ENCODE measurements at regions not wholly inside any gene's neighbourhood (a gene's known extent, or its start where the extent isn't known, plus 50 kb on each side); places are given as distances from the start of the nearest gene placed in this dataset.

DNA sequence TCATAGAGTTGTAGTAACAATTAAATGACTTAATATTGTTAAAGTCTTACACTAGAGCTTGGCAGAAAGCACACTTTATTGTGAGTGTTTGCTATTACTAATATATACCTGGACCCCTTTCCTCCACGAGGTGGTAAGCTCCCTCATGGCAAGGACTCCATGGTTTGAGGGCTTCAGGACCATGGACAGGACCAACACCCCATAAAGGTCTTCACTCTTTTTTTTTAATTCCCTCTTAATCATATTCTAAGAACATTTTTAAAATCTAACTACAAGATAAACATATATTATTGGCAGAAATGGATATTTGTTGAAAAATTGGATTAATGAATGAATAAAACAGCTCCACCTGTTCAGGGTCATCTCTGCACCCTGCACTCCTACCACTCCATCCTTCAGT is 154.5 kb downstream of the CBLN1 start:
- no peak for DNase-seq

DNA sequence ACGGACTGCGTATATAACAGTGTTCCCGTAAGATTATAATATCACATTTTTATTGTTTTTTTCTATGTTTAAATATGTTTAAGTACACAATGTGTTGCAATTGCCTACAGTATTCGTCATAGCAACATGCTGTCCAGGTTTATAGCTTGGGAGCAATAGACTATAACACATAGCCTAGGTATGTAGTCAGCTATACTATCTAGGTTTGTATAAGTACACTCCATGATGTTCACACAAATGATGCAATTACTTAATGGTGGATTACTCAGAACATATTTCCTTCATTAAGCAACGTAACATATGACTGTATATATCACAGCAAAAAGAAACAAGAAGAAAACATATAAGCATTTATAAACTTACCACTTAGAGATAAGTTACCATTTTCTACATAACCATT is 160.0 kb downstream of the CBLN1 start:
- no peak for DNase-seq

DNA sequence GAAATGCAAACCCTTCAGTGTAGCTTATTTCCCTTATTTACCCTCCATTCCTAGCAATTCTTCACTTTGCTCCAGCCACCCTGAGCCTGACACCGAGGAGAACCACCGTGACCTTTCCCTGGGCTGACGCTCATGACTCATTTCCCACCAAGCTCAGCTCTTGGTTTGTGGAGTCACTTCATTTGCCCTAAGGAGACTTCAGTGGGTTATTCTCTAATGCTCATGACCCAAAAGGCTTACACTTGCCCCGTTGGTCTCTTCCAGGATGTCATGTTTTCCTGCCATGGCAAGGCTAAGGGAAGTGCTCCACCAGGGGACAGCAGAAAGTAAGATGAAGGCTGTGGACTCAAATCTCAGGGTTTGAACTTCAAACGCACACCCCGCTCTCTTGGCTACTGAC is 161.0 kb downstream of the CBLN1 start:
- no peak for DNase-seq

DNA sequence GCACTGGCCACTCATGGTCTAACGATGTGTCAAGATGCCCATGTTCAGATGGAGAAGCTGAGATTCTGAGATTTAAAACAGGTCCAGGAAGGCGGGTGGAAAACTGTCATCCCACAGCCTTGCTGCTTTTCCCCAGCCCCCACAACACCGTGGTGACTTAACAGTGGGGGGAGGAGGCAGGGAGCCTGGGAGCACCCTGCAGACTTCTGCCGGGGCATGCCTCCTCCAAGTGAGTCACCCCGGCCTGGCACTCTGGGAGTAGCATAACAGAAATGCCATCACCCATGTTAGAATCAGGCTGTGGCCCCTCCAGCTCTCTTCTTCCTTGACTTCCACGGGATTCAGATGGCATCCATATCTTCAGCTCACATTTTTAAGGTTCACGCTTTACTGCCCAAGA is 164.8 kb downstream of the CBLN1 start:
- no peak for DNase-seq

DNA sequence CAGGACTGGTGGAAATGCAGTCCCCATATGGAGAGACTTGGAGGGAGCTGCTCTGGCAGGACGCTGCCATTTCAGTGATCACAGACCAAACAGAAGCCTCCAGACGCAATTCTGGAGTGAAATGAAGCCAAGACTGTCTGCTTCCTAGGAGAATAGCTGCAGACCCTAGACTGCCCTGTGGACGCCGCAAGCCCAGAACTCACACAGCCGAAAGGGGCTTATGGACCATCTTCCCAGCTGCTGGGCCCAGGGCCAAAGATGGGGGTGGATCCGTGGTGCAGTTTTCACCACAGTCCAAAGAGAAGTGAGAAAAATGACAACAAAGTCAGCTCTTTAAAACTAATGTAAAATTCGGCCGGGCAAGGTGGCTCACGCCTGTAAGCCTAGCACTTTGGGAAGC is 165.7 kb downstream of the CBLN1 start:
- no peak for DNase-seq

DNA sequence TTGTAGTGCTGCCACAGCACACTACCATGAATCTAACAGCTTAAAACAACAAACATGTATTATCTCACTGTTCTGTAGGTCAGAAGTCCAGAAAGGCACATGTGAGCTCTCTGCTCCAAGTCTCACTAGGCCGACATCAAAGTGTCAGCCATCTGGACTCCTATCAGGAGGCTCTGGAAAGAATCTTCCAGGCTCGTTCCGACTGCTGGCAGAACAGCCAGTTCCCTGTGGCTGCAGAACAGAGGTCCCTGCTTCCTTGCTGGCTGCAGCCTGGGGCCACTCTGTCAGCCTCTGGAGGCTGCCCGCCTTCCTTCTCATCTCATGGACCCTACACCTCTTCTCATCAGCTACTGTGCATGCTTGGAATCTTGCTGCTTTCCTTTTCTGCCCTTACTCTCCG is 168.9 kb downstream of the CBLN1 start:
- no peak for DNase-seq

DNA sequence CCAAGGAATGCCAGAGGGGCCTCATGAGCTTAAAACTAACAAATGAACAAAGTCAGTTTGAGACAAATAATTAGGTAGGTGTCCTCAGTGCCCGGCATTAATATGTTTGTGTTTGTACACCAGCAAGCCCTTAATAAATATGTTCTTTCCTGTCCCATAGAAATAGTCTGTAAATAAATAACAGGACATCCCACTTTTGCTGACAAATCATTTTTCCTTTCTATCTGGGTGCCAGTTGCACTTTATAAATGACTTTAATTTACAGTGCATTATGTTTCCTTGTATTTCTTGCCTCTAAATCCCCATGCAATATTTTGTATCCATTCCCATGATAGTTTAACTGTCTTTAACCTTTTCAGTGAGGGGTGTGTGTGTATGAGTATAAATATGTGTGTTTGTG is 170.3 kb downstream of the CBLN1 start:
- no peak for DNase-seq

DNA sequence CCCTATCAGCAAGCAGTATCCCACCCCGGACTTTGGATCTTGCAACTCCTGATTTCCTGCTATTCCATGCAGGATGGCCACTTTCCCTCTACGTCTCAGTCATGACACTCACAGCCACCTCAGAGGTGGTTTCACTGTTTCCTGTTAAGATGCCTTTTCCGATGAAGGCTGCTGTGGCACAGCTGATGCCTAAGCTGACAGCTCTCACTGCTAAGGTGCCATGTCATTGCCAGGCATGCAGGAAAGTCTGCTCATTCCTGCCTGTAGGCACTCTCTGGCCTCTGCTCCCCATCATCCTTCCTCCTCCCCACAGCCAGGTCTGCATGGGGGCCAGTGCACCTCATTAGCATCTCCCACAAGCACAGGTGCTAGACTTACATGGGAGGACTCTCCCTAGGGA is 173.0 kb downstream of the CBLN1 start:
- no peak for DNase-seq

DNA sequence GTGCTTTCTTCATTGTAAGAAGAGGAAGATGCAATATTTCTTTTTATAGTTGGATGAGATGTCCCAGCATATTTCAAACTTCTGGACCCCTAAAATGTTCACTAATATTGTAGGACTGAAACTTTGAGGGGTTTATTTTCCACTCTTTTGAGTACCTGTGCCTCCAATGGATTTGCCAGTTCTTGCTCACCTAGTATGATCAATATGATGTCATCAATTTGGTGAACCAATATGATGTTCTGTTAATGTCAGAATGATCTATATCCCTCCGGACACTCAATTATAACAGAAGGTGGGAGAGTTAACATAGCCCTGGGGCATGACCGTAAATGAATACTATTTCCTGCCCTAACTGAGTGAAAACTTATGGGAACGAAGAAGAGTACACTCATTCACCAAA is 178.3 kb downstream of the CBLN1 start:
- no peak for DNase-seq

DNA sequence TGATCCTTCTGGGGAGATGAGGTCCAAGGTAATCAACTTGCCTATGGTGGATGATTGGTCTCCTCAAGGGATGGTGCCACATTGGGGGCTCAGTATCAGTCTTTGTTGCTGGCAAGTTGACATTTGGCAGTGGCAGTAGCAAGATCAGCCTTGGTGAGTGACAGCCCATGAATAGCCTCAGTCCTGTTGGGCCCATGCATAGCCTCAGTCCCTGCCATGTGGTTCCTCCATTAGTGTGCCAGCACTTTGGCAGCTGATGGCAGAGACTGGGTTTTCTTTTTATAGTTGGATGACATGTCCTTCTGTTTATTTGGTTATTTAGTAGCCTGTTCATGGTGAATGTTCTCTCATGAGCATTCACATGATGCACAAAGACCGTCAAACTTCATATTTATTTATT is 179.6 kb downstream of the CBLN1 start:
- no peak for DNase-seq

DNA sequence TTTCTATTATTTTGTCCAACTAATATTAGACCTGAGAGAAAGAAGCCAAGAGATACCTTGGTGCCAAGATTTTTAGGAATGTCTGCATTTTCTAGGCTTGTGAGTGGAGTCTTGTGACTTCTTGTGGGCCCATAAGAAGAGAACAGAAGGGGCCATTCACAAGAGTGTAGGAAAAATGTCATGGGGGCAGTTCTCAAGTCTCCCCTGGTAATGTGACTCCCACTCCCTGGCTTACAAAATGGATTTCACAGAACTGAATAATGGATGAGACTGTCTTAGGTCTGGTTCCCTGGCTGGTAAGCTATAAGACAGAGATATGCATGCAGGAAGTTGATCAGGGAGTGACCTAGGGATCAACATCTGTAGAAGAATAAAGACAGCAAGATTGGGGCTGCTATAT is 181.3 kb downstream of the CBLN1 start:
- no peak for DNase-seq

DNA sequence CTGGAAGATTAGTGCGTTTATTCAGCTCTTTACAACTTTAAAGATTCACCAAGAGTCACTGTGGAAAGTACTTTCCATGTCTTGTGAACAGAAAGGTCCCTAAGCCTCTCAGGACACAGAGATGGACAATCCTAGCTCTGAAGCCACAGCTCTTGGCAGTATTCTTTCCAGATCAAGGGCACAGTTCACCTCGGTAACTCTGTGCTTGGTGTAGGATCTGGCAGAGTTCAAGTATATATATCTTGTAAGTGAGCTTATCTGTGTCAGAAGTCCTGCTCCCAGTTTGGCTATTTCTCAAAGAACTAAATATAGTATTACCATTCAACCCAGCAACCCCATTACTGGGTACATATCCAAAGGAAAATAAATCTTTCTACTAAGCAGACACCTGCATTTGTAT is 183.7 kb downstream of the CBLN1 start:
- DNase-seq = no peak

DNA sequence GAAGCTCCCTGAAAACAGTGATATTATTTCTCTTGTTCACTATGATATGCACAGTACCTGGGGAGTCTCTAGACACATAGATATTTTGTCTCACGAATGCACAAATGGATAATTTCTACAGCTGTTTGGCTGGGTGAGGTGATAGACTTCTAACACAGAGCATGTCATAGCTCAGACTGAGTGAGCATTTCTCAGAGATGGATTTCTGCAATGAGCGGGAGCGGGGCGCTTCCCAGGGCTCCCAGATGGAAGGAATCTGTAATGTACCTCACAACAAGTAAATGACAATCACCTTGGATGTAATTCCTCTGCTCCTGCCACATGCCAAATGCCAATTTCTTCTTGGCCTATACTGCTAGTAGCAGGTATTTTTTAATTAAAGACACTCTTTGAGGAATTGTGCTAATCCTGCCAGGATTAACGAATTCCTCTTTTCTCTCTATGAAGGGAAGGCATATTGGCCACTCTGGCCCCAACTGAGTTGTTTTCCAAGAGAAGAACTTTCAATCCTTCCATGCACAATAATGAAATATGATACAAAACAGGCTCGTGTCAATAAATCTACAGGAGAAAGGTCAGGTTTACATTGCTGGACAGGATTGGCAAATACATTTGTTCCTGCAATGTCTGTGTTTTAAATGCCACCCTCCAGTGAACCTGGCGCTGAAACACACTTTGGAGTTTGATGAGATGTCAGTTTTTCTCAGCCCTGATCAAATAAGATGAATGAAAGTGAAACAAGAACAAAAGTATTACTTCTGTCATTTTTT is 185.3 kb downstream of the CBLN1 start:
- DNase-seq = no peak

DNA sequence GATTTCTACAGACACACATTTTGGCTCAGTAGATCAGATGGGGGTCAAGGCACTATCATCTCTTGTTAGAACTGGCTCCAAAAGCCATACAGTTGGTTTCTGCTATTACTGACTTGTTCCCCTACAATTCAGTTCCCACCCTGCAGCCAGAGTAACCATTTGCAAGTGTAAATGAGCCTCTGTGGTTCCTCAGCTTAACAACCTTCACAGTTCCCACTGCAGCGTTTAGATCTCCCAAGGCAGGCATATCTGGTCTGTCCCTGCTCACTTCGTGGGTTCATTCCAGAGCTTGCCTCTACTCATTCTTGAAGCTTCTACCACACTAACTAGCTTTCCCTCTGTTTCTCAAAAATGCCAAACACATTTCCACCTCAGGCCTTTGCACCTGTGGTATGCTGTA is 186.1 kb downstream of the CBLN1 start:
- no peak for DNase-seq

DNA sequence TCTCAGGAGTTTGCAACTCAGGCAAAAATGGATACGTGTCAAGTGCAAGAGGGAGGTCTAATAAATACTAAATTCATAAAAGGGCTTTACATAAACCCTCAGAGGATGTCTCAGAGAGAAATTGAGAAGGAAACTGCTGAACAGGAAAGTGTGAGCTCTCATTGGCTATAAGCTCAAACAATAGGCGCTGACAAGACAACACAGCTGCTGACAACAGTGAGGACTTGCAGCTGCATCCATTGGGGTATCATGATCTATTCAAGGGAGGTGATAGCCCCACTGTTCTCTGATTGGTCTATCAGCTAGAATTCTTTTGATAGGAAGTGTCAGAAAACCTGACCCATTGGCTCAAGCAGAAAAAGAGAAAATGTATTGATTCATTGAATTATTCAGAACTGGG is 187.2 kb downstream of the CBLN1 start:
- no peak for DNase-seq

DNA sequence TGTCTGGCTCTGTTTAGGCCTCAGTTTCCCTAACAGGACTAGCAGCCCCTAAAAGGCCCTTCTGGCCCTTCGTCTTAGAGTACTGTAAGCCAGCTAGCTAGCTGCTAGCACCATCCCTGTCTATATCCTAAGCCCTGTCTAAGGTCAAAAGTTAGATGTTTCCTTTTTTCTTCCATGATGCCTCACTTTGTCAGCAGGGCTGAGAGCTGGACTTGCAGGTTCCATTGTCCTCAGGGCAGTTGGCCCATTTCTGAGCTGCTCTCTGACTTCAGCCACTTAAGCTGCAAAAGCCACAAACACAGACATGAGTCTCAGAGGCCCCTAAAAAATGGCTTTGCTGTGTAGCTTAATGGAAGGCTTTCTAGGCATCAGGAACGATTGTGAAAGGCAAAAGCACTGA is 187.7 kb downstream of the CBLN1 start:
- no peak for DNase-seq

DNA sequence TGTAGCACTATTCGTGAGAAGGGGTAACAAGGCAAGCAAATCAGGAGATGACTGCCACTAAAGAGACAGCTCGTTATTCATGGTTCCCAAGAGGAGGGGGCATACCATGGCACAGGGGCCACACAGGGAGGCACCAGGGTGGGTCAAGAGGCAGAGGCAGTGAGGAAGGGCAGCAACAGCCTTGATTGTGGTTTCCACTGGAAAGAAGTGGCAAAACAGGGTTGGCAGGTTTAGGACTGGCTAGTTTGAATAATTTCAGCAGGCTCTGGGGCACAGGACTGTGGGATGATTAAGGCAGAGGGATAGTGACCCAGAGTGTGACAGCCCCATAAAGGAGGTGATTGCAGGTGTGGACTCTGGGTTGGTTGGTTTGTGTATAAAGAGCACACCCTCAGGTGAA is 188.9 kb downstream of the CBLN1 start:
- DNase-seq = no peak

DNA sequence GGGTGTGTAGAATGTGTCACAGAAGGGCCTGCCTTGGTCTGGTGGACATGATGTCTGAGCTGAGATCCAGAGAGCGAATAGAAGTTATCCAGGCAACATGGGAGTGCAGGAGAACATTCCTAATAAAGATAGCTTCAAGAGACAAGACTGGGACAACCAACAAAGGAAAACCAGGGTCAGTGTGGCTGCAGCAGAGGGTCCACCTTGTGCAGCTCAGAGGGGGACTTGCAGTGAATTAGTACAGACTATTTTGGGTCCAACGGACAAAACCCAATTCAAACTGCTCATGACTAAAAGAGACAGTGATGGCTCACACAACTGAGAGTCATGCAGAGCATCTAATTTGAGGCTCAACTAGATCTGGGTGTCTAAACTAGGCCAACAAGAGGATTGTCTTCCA is 192.1 kb downstream of the CBLN1 start:
- no peak for DNase-seq

DNA sequence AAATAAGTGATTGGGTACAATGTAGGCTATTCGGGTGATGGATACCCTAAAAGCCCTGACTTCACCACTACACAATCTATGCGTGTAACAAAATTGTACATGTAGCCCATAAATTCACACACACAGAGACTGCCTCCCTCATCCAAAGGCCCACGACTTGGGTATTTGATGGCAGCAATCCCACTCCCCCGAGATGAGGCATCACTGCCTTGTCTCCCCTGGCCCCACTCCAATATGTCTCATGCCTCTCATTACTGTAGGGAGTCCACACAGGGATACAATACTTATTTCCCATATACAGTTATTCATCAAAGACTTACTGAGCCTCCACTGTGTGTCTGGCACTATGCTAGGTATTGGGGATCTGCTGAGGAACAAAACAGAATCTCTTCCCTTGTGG is 192.6 kb downstream of the CBLN1 start:
- DNase-seq = no peak

DNA sequence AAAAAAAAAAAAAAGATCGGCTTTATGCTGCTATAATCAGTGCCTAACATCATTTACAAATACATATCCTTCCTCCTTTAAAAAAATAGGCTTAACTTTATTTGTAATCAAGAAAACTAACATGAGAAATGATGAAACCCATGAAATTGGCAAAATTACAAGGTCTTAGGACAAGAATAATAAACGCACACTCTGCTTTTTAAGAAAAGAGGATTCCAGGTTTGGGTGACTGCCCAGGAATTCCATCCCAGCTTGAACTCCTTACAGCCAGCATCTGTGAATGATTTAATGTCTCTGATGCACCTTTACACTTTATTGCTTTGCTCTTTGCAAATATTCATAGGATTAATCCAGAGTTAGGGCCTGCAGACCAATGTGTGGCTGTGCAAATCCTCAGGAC is 196.0 kb downstream of the CBLN1 start:
- DNase-seq = no peak

DNA sequence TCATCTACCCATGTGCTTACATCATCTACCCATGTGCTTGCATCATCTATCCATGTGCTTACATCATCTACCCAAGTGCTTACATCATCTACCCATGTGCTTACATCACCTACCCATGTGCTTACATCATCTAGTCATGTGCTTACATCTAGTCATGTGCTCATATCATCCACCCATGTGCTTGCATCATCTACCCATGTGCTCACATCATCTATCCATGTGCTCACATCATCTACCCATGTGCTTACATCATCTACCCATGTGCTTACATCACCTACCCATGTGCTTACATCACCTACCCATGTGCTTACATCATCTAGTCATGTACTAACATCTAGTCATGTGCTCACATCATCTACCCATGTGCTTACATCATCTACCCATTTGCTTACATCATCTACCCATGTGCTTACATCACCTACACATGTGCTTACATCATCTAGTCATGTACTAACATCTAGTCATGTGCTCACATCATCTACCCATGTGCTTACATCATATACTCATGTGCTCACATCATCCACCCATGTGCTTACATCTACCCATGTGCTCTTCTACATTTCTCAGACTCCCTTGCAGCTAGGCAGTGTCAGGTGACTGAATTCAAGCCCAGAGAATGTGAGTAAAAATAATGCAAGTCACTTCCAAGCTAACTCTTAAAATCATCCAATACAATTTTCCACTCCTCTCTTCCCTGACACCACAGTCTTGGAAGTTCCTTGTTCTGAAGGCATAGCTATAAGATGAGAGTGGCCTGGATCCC is 196.8 kb downstream of the CBLN1 start:
- no peak for DNase-seq

DNA sequence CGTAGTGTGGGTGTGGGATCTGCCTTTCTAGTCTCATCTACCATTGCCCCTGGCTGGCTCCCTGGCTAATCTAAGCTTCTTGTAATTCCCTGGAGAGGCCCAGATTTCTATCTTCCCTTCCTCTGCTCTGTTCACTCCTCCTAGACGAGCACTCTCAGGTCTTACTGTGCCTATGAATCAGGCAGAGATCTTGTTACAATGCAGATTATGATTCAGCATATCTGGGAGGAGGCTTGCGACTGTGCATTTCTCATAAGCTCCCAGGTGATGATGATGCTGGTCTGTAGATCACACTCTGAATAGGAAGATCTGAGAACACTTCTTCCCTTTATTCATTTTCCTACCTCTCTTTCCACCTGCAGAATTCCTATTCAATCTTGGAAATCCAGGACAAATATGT is 200.1 kb downstream of the CBLN1 start:
- no peak for DNase-seq

DNA sequence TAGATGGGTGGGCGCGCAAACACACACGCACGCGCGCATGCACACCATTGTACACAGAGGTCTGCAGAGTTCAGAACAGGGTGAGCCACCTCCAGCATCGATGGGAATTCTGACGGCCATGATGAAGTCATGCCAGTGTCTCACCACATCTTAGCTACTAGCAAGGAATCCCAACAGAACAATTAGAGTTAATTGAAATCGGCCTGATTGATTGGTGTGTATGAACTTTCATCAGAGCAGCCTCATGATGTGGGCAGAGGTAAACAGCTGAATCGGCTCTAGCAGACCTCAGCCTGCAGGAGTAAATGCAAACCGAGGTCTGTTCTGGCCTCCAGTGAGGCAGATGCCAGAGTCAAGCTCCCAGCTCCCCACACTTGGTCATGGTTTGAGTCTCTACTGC is 200.6 kb downstream of the CBLN1 start:
- DNase-seq = no peak

DNA sequence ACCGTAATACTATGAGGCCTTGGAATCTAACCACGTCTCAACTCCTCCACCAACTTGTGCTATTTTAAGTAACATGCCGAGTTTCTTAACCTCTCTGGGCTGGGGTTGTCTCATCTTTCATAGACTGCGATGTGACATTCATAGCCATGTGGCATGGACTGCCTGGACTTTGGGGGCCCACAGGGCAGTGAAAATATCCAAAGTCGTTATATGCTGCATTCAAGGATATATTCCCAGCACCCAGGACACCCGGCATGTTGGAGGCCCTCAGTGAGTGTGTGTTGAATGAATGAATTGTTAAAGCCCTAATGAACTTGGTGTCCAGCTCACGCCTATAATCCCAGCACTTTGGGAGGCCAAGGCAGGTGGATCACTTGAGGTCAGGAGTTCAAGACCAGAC is 203.1 kb downstream of the CBLN1 start:
- no peak for DNase-seq

DNA sequence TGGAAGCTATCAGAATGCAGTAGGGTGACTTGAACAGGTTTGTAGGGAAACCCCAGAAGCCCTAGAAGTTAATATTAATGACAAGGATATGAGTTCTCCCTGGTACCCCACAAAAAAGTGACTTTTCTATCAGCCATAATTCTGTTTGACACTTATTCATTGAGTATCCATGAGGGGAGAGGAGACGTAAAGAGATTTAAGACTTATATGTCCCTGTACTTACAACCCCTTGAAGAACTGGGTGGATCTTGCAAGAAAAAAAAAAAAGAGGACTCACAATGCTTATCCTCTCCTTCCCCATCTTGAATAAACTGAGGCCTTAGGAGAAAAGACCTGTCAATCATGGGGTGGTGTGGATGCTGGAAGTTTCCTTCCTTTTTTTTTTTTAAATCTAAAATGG is 203.5 kb downstream of the CBLN1 start:
- DNase-seq = no peak
